HCT116 (cell line): ENCODE measurements at regions not wholly inside any gene's neighbourhood (a gene's known extent, or its start where the extent isn't known, plus 50 kb on each side); places are given as distances from the start of the nearest gene placed in this dataset.

ENCODE experiments used
- ATAC-seq: fragments of 200-7000 bp; cut with Tn5 transposase; 2 replicates; pipeline ENCODE4 v1.9.1; 2020; ENCODE audit warnings: mild to moderate bottlenecking, moderate library complexity
- BruUV-seq: library from RNA; stranded (reverse); fragments of 400-500 nt; replicated peaks from 2 replicates; lab custom pipeline; 2021; lab: Mats Ljungman, UMichigan
- CTCF ChIA-PET: fragments of 300-600 bp; sonication (Branson Sonifier 250); formaldehyde crosslinking; loops from one replicate; lab custom pipeline; 2021; ENCODE audit warnings: antibody characterized with exemption; lab: Charles Lee
- POLR2A ChIA-PET: fragments of 300-600, 350-600 bp; sonication (Branson Sonifier 250); formaldehyde crosslinking; loops from one replicate; lab custom pipeline; 2021; ENCODE audit warnings: antibody characterized with exemption; lab: Charles Lee
- RAD21 ChIA-PET, 2 experiments: fragments of 300-600 bp; sonication (Branson Sonifier 250); formaldehyde crosslinking; loops; one replicate each; lab custom pipeline; 2023; ENCODE audit warnings: low total read pairs in 2 of 2; ENCODE audit not compliant: uncharacterized antibody in 2 of 2, unreplicated experiment in 2 of 2, low non-redundant PET in 1 of 2; lab: Charles Lee
- DNase-seq: peaks from one replicate; pipeline ENCODE4 v3.0.0-alpha.2; 2010; ENCODE audit warnings: low read depth, low spot score
- H2AFZ ChIP-seq: fragments of 200-600 bp; shearing (Covaris generic), sonication (generic); 2 replicates; pipeline ENCODE4 v1.6.1; 2017; ENCODE audit warnings: low read depth, mixed run types, mixed read lengths, antibody characterized with exemption, low read length; ENCODE audit not compliant: poor library complexity, severe bottlenecking
- H3K27ac ChIP-seq: 2 replicates; pipeline ENCODE4 v1.5.1; 2012; ENCODE audit warnings: low read depth, low read length
- H3K27me3 ChIP-seq: fragments of 200-600 bp; sonication (generic); 2 replicates; pipeline ENCODE4 v1.6.1; 2016; ENCODE audit warnings: mixed run types, low read length, mixed read lengths; ENCODE audit not compliant: insufficient read depth
- H3K36me3 ChIP-seq, 2 experiments: fragments of 200-500 bp in 1 of 2; fragments of 200-600 bp in 1 of 2; sonication (Bioruptor generic) in 1 of 2; sonication (generic) in 1 of 2; 2 replicates each; pipeline versions ENCODE4 v1.5.1 to v1.6.1; 2014 to 2016; ENCODE audit warnings: low read length in 2 of 2, inconsistent platforms in 1 of 2, mixed read lengths in 1 of 2, mixed run types in 1 of 2; ENCODE audit not compliant: insufficient read depth in 2 of 2, control insufficient read depth in 1 of 2
- H3K4me1 ChIP-seq, 2 experiments: fragments of 200-600 bp in 1 of 2; sonication (generic) in 1 of 2; 2 replicates each; pipeline versions ENCODE4 v1.5.1 to v1.6.1; 2012 to 2017; ENCODE audit warnings: low read length in 2 of 2, inconsistent platforms in 1 of 2, mild to moderate bottlenecking in 1 of 2, mixed read lengths in 1 of 2, mixed run types in 1 of 2, moderate library complexity in 1 of 2; ENCODE audit not compliant: insufficient read depth in 2 of 2, control insufficient read depth in 1 of 2
- H3K4me2 ChIP-seq: fragments of 200-600 bp; sonication (generic); 2 replicates; pipeline ENCODE4 v1.6.1; 2017; ENCODE audit warnings: mixed run types, low read length, mixed read lengths
- H3K4me3 ChIP-seq, 2 experiments: fragments of 200-600 bp in 1 of 2; sonication (generic) in 1 of 2; replicated peaks in 1 of 2; 2 replicates each; pipeline ENCODE4 v1.5.1; 2011 to 2016; ENCODE audit warnings: low read length in 2 of 2, control low read depth in 1 of 2, low read depth in 1 of 2, mild to moderate bottlenecking in 1 of 2, mixed read lengths in 1 of 2, mixed run types in 1 of 2
- H3K79me2 ChIP-seq: fragments of 200-600 bp; sonication (generic); 2 replicates; pipeline ENCODE4 v1.6.1; 2017; ENCODE audit warnings: mild to moderate bottlenecking, mixed run types, low read length, moderate library complexity, mixed read lengths; ENCODE audit not compliant: insufficient read depth
- H3K9ac ChIP-seq: fragments of 200-600 bp; sonication (generic); 2 replicates; pipeline ENCODE4 v1.6.1; 2016; ENCODE audit warnings: low read length, mixed read lengths
- H3K9me2 ChIP-seq: fragments of 200-600 bp; sonication (generic), shearing (Covaris generic); 2 replicates; pipeline ENCODE4 v1.6.1; 2017; ENCODE audit warnings: mixed run types, mild to moderate bottlenecking, moderate library complexity; ENCODE audit not compliant: insufficient read depth
- H3K9me3 ChIP-seq, 2 experiments: fragments of 200-500 bp in 1 of 2; fragments of 200-600 bp in 1 of 2; sonication (Bioruptor generic) in 1 of 2; sonication (generic) in 1 of 2; 2 replicates each; pipeline ENCODE4 v1.6.1; 2014 to 2017; ENCODE audit warnings: low read length in 2 of 2, mixed read lengths in 2 of 2, inconsistent platforms in 1 of 2, low read depth in 1 of 2, mild to moderate bottlenecking in 1 of 2, mixed run types in 1 of 2, moderate library complexity in 1 of 2; ENCODE audit not compliant: control insufficient read depth in 1 of 2, insufficient read depth in 1 of 2
- H4K20me1 ChIP-seq: fragments of 200-600 bp; sonication (generic), shearing (Covaris generic); 2 replicates; pipeline ENCODE4 v1.6.1; 2017; ENCODE audit warnings: mixed run types, mild to moderate bottlenecking, moderate library complexity; ENCODE audit not compliant: insufficient read depth
- ATF3 ChIP-seq: IDR thresholded peaks from 2 replicates; pipeline ENCODE4 v1.6.1; 2012
- CBX3 ChIP-seq: IDR thresholded peaks from 2 replicates; pipeline ENCODE4 v1.6.1; 2012; ENCODE audit warnings: low read depth
- CEBPB ChIP-seq: IDR thresholded peaks from 2 replicates; pipeline ENCODE4 v1.6.1; 2012; ENCODE audit warnings: low read depth
- CTCF ChIP-seq, 3 experiments: fragments of 200-600 bp in 1 of 3; sonication (generic) in 1 of 3; IDR thresholded peaks in 2 of 3; conservative IDR thresholded peaks in 1 of 3; 2 replicates each; pipeline ENCODE4 v1.5.1; 2012 to 2017; ENCODE audit warnings: low read depth in 2 of 3, low read length in 2 of 3, antibody characterized with exemption in 1 of 3, borderline replicate concordance in 1 of 3, control low read depth in 1 of 3, mild to moderate bottlenecking in 1 of 3, mixed read lengths in 1 of 3, mixed run types in 1 of 3, moderate library complexity in 1 of 3; ENCODE audit not compliant: insufficient read depth in 1 of 3
- ELF1 ChIP-seq: IDR thresholded peaks from 2 replicates; pipeline ENCODE4 v1.6.1; 2012; ENCODE audit warnings: low read depth, borderline replicate concordance
- EZH2phosphoT487 ChIP-seq: fragments of 200-600 bp; IDR thresholded peaks from 2 replicates; pipeline ENCODE4 v1.6.1; 2018; ENCODE audit warnings: antibody characterized with exemption, borderline replicate concordance
- FOSL1 ChIP-seq: IDR thresholded peaks from 2 replicates; pipeline ENCODE4 v1.6.1; 2012; ENCODE audit warnings: low read depth
- JUND ChIP-seq: IDR thresholded peaks from 2 replicates; pipeline ENCODE4 v1.6.1; 2012
- RAD21 ChIP-seq: IDR thresholded peaks from 2 replicates; pipeline ENCODE4 v1.6.1; 2012; ENCODE audit warnings: low read depth, mild to moderate bottlenecking
- REST ChIP-seq: IDR thresholded peaks from 2 replicates; pipeline ENCODE4 v1.6.1; 2012; ENCODE audit warnings: low read depth
- SIN3A ChIP-seq: IDR thresholded peaks from 2 replicates; pipeline ENCODE4 v1.6.1; 2012; ENCODE audit warnings: low read depth
- SP1 ChIP-seq: IDR thresholded peaks from 2 replicates; pipeline ENCODE4 v1.6.1; 2012; ENCODE audit warnings: low read depth
- TCF7L2 ChIP-seq: IDR thresholded peaks from 2 replicates; pipeline ENCODE4 v1.7.0; 2011; ENCODE audit warnings: borderline replicate concordance, inconsistent platforms; ENCODE audit not compliant: insufficient read depth, insufficient read length; ENCODE audit errors: extremely low read depth
- YY1 ChIP-seq: IDR thresholded peaks from 2 replicates; pipeline ENCODE4 v1.6.1; 2011; ENCODE audit warnings: low read length, low read depth, moderate library complexity, mild to moderate bottlenecking; ENCODE audit not compliant: insufficient replicate concordance; ENCODE audit errors: extremely low read depth
- ZBTB33 ChIP-seq: IDR thresholded peaks from 2 replicates; pipeline ENCODE4 v1.6.1; 2011; ENCODE audit warnings: mild to moderate bottlenecking, low read length, moderate library complexity; ENCODE audit not compliant: insufficient replicate concordance; ENCODE audit errors: extremely low read depth
- ZFX ChIP-seq: fragments of 450-650 bp; IDR thresholded peaks from 2 replicates; pipeline ENCODE4 v1.6.1; 2017
- intact Hi-C: fragments of 100-400 bp; cut with micrococcal nuclease; formaldehyde crosslinking; loops from 2 replicates; pipeline ENCODE4 v1.10.0; 2022

- no peak for TF ChIP-seq ZBTB33
- no peak for TF ChIP-seq CBX3
- no peak for TF ChIP-seq TCF7L2
- TF ChIP-seq YY1 = no peak
- no peak for TF ChIP-seq ATF3
- TF ChIP-seq JUND = no peak
Observed at GRCh38 chr9:99560561-99560960, 261.1 kb upstream of the NR4A3 start (continued).

- H3K27ac ChIP-seq = no peak overlapping the region
- no peak overlapping the region for H3K9ac ChIP-seq
- no peaks in the 10 kb centered on the region for H3K4me1 ChIP-seq
- H3K9me2 ChIP-seq = no peaks in the 10 kb centered on the region
- TF ChIP-seq SP1 (no peak), ELF1 (no peak), EZH2phosphoT487 (no peak), ZFX (no peak), REST (no peak), TCF7L2 (no peak), SIN3A (no peak), CTCF (IDR thresholded peaks at IDR 0.05 in 2 of 3, conservative IDR thresholded peaks at IDR 0.05 in 1 of 3; ENCODE audit: borderline replicate concordance in 1 of 3, insufficient read depth in 1 of 3, low read depth in 2 of 3, low read length in 2 of 3) (no peak), RAD21 (no peak), FOSL1 (no peak), CEBPB (no peak), CBX3 (no peak)
- no peak overlapping the region for H2AFZ ChIP-seq
- peaks cover 15% of the 10 kb centered on the region; the same call in 1 of the 2 replicates for H3K27me3 ChIP-seq
- no peaks in the 10 kb centered on the region for H3K9me3 ChIP-seq
- intact Hi-C loops = no loop called here
- ChIA-PET RAD21 (no interaction called here), CTCF (no interaction called here), POLR2A (no interaction called here)
- no peaks in the 10 kb centered on the region for H3K79me2 ChIP-seq
- no peak overlapping the region for H3K4me3 ChIP-seq
- no peaks in the 10 kb centered on the region for H4K20me1 ChIP-seq
- no TSS peak for BruUV-seq
- no peak overlapping the region for H3K4me2 ChIP-seq
- ATAC-seq = no peak
- no peaks in the 10 kb centered on the region for H3K36me3 ChIP-seq
- no peak for DNase-seq
Observed at GRCh38 chr9:99561509-99561917, 260.2 kb upstream of the NR4A3 start.
